Gastrocnemius medialis (tissue), 4 donors: ENCODE measurements at regions not wholly inside any gene's neighbourhood (a gene's known extent, or its start where the extent isn't known, plus 50 kb on each side); places are given as distances from the start of the nearest gene placed in this dataset.

ENCODE experiments used
- CTCF ChIP-seq, 5 experiments: fragments of 450-650 bp in 3 of 5; fragments of 200-600 bp in 2 of 5; sonication (generic) in 2 of 5; IDR thresholded peaks in 4 of 5; conservative IDR thresholded peaks in 1 of 5; 1 replicate in 4 of 5; 2 replicates in 1 of 5; pipeline ENCODE4 v1.5.1; 2016 to 2019; ENCODE audit warnings: antibody characterized with exemption in 5 of 5, mild to moderate bottlenecking in 3 of 5, moderate library complexity in 3 of 5
- POLR2A ChIP-seq, 2 donors: fragments of 450-650 bp; IDR thresholded peaks; one replicate each; pipeline ENCODE4 v1.6.1; 2017; ENCODE audit warnings: antibody characterized with exemption in 2 of 2, mild to moderate bottlenecking in 2 of 2, moderate library complexity in 2 of 2

GRCh38 chr21:27265949-27266348, 299.1 kb upstream of the ADAMTS5 start:
- TF ChIP-seq CTCF (IDR thresholded peaks at IDR 0.05 in 4 of 5, conservative IDR thresholded peaks at IDR 0.05 in 1 of 5) (no peak), POLR2A (IDR thresholded peaks at IDR 0.05) (no peak)
